GM12878 (cell line): ENCODE measurements at regions not wholly inside any gene's neighbourhood (a gene's known extent, or its start where the extent isn't known, plus 50 kb on each side); places are given as distances from the start of the nearest gene placed in this dataset.

Experiments
- CBX5 ChIP-seq: sonication (generic); IDR thresholded peaks from 2 replicates; pipeline ENCODE4 v1.6.1; 2016; ENCODE audit warnings: low read depth, moderate library complexity, mild to moderate bottlenecking, inconsistent platforms
- CHD4 ChIP-seq: fragments of 200-600 bp; sonication (generic); IDR thresholded peaks from 2 replicates; pipeline ENCODE4 v1.6.1; 2016; ENCODE audit warnings: mild to moderate bottlenecking
- E2F8 ChIP-seq: fragments of 450-650 bp; IDR thresholded peaks from 2 replicates; pipeline ENCODE4 v1.6.1; 2018; ENCODE audit warnings: mild to moderate bottlenecking, low read depth, moderate library complexity; ENCODE audit not compliant: partially characterized antibody
- ETV6 ChIP-seq, 2 experiments: fragments of 450-650 bp in 1 of 2; IDR thresholded peaks in 1 of 2; conservative IDR thresholded peaks in 1 of 2; 2 replicates each; pipeline ENCODE4 v1.6.1; 2014; ENCODE audit warnings: antibody characterized with exemption in 1 of 2, borderline replicate concordance in 1 of 2, low read depth in 1 of 2, mild to moderate bottlenecking in 1 of 2, moderate library complexity in 1 of 2
- FOXK2 ChIP-seq: fragments of 450-650 bp; IDR thresholded peaks from 2 replicates; pipeline ENCODE4 v1.6.1; 2017; ENCODE audit warnings: mild to moderate bottlenecking, moderate library complexity
- GABPA ChIP-seq: IDR thresholded peaks from 2 replicates; pipeline ENCODE4 v1.6.1; 2014; ENCODE audit warnings: antibody characterized with exemption, low read depth, mild to moderate bottlenecking, inconsistent platforms
- KLF5 ChIP-seq: fragments of 450-650 bp; IDR thresholded peaks from 2 replicates; pipeline ENCODE4 v1.6.1; 2014; ENCODE audit warnings: mild to moderate bottlenecking; ENCODE audit not compliant: partially characterized antibody
- MTA2 ChIP-seq: fragments of 450-650 bp; IDR thresholded peaks from 2 replicates; pipeline ENCODE4 v1.6.1; 2016; ENCODE audit warnings: low read depth, mild to moderate bottlenecking, moderate library complexity
- NFYA ChIP-seq: IDR thresholded peaks from 2 replicates; pipeline ENCODE4 v1.6.1; 2011; ENCODE audit warnings: low read depth, mild to moderate bottlenecking, low read length, improper control_type of control experiment, borderline replicate concordance
- NR2C1 ChIP-seq: fragments of 450-650 bp; IDR thresholded peaks from 2 replicates; pipeline ENCODE4 v1.6.1; 2017; ENCODE audit warnings: antibody characterized with exemption, mild to moderate bottlenecking, moderate library complexity
- POLR2A ChIP-seq: IDR thresholded peaks from 2 replicates; pipeline ENCODE4 v1.6.1; 2011; ENCODE audit warnings: low read depth, mild to moderate bottlenecking, low read length
- POLR2AphosphoS5 ChIP-seq: IDR thresholded peaks from 2 replicates; pipeline ENCODE4 v1.6.1; 2011; ENCODE audit warnings: mild to moderate bottlenecking, low read length, inconsistent platforms
- POU2F2 ChIP-seq: IDR thresholded peaks from 3 replicates; pipeline ENCODE4 v1.6.1; 2011; ENCODE audit warnings: low read depth, mild to moderate bottlenecking, low read length, borderline replicate concordance
- RAD51 ChIP-seq: fragments of 450-650 bp; IDR thresholded peaks from 2 replicates; pipeline ENCODE4 v1.6.1; 2016; ENCODE audit warnings: moderate library complexity, mild to moderate bottlenecking, inconsistent platforms
- RB1 ChIP-seq: fragments of 450-650 bp; formaldehyde crosslinking; IDR thresholded peaks from 2 replicates; pipeline ENCODE4 v1.6.1; 2017; ENCODE audit warnings: mild to moderate bottlenecking, borderline replicate concordance
- RUNX3 ChIP-seq: IDR thresholded peaks from 2 replicates; pipeline ENCODE4 v1.6.1; 2012; ENCODE audit warnings: low read length, inconsistent platforms
- SP1 ChIP-seq: IDR thresholded peaks from one replicate; pipeline ENCODE4 v1.6.1; 2011; ENCODE audit warnings: low read depth, low read length
- SPI1 ChIP-seq: IDR thresholded peaks from 2 replicates; pipeline ENCODE4 v1.6.1; 2011; ENCODE audit warnings: low read depth, mild to moderate bottlenecking, low read length, moderate library complexity, borderline replicate concordance; ENCODE audit not compliant: insufficient read depth
- SREBF1 ChIP-seq: IDR thresholded peaks from 2 replicates; pipeline ENCODE4 v1.6.1; 2012; ENCODE audit warnings: mild to moderate bottlenecking, low read length
- TAF1 ChIP-seq: IDR thresholded peaks from 2 replicates; pipeline ENCODE4 v1.6.1; 2011; ENCODE audit warnings: mild to moderate bottlenecking, low read depth, low read length, borderline replicate concordance
- WRNIP1 ChIP-seq: IDR thresholded peaks from 2 replicates; pipeline ENCODE4 v1.6.1; 2011; ENCODE audit warnings: low read depth, low read length, improper control_type of control experiment, borderline replicate concordance
- YBX1 ChIP-seq: fragments of 450-650 bp; IDR thresholded peaks from 2 replicates; pipeline ENCODE4 v1.6.1; 2016; ENCODE audit warnings: antibody characterized with exemption
- ZBTB40 ChIP-seq: fragments of 450-650 bp; IDR thresholded peaks from 2 replicates; pipeline ENCODE4 v1.6.1; 2016; ENCODE audit warnings: mild to moderate bottlenecking, moderate library complexity, borderline replicate concordance

GRCh38 chr21:35189077-35189863, 140.2 kb upstream of the RUNX1 start (continued):
- TF ChIP-seq ETV6 (conservative IDR thresholded peaks at IDR 0.05 in 1 of 2, IDR thresholded peaks at IDR 0.05 in 1 of 2; ENCODE audit: borderline replicate concordance in 1 of 2, low read depth in 1 of 2) (peak in 1 of 2 experiments; percentile 22; a peak in 1 of 4 replicates), NR2C1 (no peak), NFYA (no peak), CHD4 (no peak), RB1 (no peak), GABPA (0 out of 2 replicates have a peak, but pooled peaks have one; percentile 23), RAD51 (peak; percentile 41; the same call in 1 of the 2 replicates), WRNIP1 (no peak), ZBTB40 (no peak), POLR2AphosphoS5 (no peak), SREBF1 (no peak), SP1 (no peak), POLR2A (no peak), E2F8 (no peak), POU2F2 (peak; percentile 37; the same call in 1 of the 3 replicates), MTA2 (0 out of 2 replicates have a peak, but pooled peaks have one; percentile 13), KLF5 (no peak), RUNX3 (peak; percentile 61), YBX1 (no peak), TAF1 (no peak), FOXK2 (no peak), SPI1 (peak; percentile 96), CBX5 (0 out of 2 replicates have a peak, but pooled peaks have one; percentile 55)
